Peyer's patch (tissue), 4 donors: ENCODE measurements at regions not wholly inside any gene's neighbourhood (a gene's known extent, or its start where the extent isn't known, plus 50 kb on each side); places are given as distances from the start of the nearest gene placed in this dataset.
"Not testable (repeated sequence)": the region's sequence is repeated elsewhere in the genome, so short reads cannot be mapped to it uniquely, and the experiment has no call there.

Experiments
- DNase-seq, 3 donors: peaks; one replicate each; pipeline ENCODE4 v3.0.0-alpha.2; 2017 to 2019
- H3K27ac ChIP-seq, 4 donors: fragments of 200-600 bp; sonication (generic); one replicate each; pipeline ENCODE4 v1.5.1; 2016 to 2019
- H3K27me3 ChIP-seq, 2 donors: fragments of 200-600 bp; sonication (generic); one replicate each; pipeline ENCODE4 v1.5.1; 2019
- H3K36me3 ChIP-seq, 3 donors: fragments of 200-600 bp; sonication (generic); one replicate each; pipeline ENCODE4 v1.5.1; 2016 to 2019
- H3K4me1 ChIP-seq, 4 donors: fragments of 200-600 bp; sonication (generic); one replicate each; pipeline ENCODE4 v1.5.1; 2016 to 2019
- H3K4me3 ChIP-seq, 4 donors: fragments of 200-600 bp; sonication (generic); 1 replicate in 3 of 4; 2 replicates in 1 of 4; pipeline ENCODE4 v1.5.1; 2016 to 2019; ENCODE audit warnings: mild to moderate bottlenecking in 1 of 4
- H3K9me3 ChIP-seq, 4 donors: fragments of 200-600 bp; sonication (generic); one replicate each; pipeline ENCODE4 v1.5.1; 2016 to 2019; ENCODE audit warnings: mild to moderate bottlenecking in 1 of 4

DNA sequence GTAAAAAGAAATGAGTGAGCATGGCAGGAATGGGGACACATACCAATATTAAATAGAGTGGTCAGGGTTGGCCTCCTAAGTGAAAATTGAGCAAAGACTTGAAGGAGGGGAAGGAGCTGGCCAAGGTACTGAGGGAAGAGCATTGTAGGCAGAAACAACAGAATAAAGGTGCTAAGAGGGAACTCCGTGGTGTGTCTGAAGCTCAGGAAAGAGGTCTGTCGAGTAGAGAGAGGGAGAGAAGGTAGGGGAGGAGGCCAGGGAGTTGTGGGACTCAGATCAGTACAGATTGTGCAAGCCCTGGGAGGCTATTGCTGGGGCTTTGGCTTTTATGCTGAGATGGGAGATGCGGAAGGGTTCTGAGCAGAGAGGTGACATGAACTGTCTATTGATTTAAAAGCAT lies 664.7 kb downstream of the SPATA31A6 start:
- not testable (repeated sequence) for H3K9me3 ChIP-seq, H3K27ac ChIP-seq, H3K36me3 ChIP-seq, DNase-seq, H3K27me3 ChIP-seq, H3K4me3 ChIP-seq, H3K4me1 ChIP-seq

- H3K4me1 ChIP-seq, H3K27me3 ChIP-seq, DNase-seq, H3K4me3 ChIP-seq, H3K36me3 ChIP-seq, H3K27ac ChIP-seq, H3K9me3 ChIP-seq: not testable (repeated sequence)
Measured at GRCh38 chr9:42850896-42851693, 667.6 kb downstream of the SPATA31A6 start.

- H3K36me3 ChIP-seq, DNase-seq, H3K4me3 ChIP-seq, H3K27ac ChIP-seq, H3K4me1 ChIP-seq, H3K27me3 ChIP-seq, H3K9me3 ChIP-seq: not testable (repeated sequence)
Measured at GRCh38 chr9:42851701-42852100, 668.2 kb downstream of the SPATA31A6 start.

- peak in 1 of 3 donors; percentile 44 for DNase-seq
- not testable (repeated sequence) for H3K27ac ChIP-seq, H3K36me3 ChIP-seq, H3K4me1 ChIP-seq, H3K9me3 ChIP-seq, H3K27me3 ChIP-seq
- peak overlapping the region in 1 of 4 donors; percentile 10 for H3K4me3 ChIP-seq
Measured at GRCh38 chr9:42852133-42852930, 668.9 kb downstream of the SPATA31A6 start.

GRCh38 chr9:42860133-42860532 lies 676.7 kb downstream of the SPATA31A6 start:
- H3K9me3 ChIP-seq, H3K4me1 ChIP-seq, DNase-seq, H3K27me3 ChIP-seq, H3K27ac ChIP-seq, H3K36me3 ChIP-seq, H3K4me3 ChIP-seq: not testable (repeated sequence)

DNA sequence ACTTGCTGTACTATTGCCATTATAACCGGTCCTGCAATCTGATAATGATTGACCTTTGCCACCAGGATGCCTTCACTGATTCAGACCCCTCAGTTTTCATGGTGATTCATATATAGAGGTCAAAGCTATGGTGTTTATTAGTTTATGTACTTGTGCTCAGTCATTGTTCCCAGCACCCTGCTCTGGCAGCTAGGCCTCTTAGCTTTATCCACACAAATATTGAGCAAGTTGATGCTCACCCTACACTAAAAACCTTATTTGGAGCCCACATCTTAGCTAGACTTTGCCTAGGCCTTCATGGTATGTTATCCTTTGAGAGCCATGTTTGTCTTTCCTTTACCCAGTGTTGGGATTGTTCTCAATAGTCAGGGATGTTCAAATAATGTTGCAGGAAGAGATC lies 679.0 kb downstream of the SPATA31A6 start:
- DNase-seq, H3K4me3 ChIP-seq, H3K9me3 ChIP-seq, H3K27ac ChIP-seq, H3K4me1 ChIP-seq, H3K27me3 ChIP-seq, H3K36me3 ChIP-seq: not testable (repeated sequence)
